Fibroblast of skin of left quadriceps (primary cell): ENCODE measurements at regions not wholly inside any gene's neighbourhood (a gene's known extent, or its start where the extent isn't known, plus 50 kb on each side); places are given as distances from the start of the nearest gene placed in this dataset.

Experiments used
- DNase-seq, 2 experiments: peaks; one replicate each; pipeline ENCODE4 v3.0.0-alpha.2; 2013; ENCODE audit warnings: low read depth in 2 of 2

DNA sequence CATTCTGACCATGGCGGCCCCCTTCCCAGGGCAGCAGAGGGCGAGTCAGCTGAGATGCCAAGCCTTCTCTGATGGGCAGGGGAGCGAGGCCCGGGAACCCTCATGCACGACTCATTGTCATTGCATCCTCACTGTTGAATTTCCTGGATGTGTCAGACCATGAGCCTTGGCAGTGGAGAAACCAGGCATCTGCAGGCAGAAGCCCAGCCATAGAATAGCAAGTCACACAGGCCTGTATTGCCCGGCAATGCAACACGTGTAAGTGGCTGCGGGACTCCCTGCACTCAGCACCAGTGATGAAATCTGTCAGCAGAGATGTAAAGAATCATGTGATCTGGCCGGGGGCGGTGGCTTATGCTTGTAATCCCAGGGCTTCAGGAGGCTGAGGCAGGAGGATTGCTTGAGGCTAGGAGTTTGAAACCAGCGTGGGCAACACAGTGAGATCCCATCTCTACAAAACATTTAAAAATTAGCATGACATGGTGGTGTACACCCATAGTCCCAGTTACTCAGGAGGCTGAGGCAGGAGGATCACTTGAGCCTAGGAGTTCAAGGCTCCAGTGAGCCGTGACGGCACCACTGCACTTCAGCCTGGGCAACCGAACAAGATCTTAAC is 199.7 kb downstream of the KATNAL1 start:
- DNase-seq: no peak

DNA sequence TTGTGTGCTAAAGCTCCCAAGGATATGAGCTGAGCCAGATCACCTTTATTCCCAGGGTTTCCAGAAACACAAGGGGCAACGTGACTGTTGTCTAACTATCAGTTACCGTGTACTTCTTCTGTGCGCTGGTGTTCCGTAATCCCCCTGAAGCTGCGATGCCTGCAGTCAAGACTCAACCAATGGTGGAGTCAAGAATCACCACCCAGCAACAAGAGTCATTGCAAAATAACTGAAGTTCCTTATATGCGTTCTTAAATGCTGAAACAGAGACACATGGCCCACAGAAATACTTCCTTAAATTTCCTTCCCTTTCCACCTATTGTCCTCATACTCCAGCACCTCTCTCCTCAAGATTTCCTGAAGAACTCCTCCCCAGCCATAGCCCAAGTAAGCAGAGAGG is 200.2 kb downstream of the KATNAL1 start:
- no peak for DNase-seq

DNA sequence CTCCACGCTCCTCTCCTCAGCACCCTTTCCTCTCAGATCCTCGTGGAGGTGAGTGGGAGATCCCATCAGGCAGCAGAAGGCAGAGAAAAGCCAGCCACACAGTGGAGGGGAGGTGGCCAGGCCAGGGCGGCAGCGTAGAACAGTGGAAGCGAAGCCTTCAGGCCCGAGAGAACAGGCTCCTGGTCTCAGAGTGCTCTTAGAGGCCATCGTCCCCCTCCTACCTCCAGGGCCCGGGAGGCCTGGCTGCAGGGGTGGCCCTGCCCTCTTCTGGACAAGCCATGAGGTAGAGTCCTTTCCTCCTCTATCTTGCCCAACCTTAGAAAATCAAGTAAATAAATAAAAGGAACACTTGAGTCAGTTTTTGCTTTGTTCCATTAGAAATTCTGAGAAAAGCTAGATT is 202.0 kb downstream of the KATNAL1 start:
- DNase-seq: no peak

DNA sequence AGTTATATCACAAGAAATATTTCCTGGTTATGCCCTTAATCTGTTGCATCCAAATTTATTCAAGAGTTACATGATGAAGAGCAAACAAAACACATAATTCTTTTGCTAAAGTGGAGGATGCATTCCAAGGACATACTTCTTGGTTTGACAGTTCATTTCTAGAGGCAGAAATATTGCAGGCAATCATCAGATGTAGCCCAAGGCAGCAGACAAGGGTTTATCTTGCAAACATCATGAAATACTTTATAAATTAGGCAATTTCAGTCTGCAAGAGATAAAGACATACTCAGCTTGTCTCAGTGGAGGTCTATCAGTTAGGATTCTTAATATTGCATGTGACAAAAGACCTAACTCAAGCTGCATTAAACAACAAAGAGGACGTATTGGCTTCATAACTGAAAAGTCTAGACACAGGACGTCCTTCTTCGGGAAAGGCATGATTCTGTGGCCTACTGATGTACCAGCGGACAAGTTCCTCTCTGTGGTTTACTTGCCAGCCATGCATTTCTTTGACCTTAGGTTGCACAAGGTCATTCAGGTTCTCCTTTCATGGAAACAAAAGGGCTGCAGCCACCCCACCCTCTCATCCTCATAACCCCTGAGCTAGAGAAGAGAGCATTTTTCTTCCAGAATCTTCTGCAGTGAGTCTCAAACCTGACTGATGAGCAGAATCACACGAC is 204.1 kb downstream of the KATNAL1 start:
- peak in 1 of 2 experiments; percentile 5 for DNase-seq

DNA sequence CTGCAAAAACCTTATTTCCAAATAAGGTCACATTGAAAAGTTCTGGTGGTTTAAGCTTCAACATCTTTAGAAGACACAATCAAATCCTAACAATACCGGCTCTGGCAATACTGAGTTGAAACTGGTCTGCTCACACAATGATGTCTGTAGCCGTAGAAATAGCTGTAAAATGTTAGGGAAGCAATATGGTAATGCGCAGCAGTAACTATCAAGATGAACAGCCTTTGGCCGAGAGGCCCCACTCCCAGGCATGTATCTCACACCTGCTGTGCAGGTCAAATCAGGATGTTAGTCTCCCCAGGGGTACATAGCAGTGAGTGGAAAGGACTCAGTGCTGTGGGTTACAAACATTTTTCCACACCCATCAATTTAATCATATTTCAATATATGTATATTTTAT is 207.1 kb downstream of the KATNAL1 start:
- DNase-seq: no peak

DNA sequence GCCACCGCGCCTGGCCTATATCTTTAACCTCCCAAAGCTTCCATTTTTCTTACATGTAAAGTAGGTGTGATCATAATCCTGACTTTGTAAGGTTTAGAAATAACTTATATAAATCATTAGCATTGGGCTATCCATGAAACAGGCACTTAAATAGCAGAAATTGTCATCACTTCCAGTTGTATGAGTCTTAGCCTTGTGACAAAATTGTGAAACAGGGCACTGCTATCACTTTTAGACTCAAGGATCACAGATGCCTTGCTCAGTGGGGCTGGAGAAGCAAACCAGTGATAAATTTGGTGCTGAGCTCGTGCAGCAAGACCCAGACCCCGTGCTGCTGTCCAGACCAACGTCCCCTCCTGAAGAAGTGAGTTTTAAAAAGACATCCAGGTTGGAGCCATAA is 209.7 kb downstream of the KATNAL1 start:
- no peak for DNase-seq

DNA sequence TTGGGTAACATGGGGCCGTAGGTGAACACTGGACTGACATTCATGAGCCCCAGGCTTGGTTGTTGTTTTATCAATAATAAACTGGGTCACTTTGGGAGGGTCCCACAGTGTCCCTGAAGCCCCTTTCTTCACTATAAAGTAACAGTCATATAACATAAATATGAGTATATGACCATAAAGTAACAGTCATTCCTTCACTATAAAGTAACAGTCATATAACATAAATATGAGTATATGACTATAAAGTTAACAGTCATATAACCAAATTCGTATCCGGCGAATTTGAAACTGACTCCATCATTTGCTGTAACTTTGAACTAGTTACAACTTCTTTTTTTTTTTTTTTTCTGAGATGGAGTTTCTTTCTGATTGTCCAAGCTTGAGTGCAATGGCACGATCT is 210.3 kb downstream of the KATNAL1 start:
- no peak for DNase-seq

DNA sequence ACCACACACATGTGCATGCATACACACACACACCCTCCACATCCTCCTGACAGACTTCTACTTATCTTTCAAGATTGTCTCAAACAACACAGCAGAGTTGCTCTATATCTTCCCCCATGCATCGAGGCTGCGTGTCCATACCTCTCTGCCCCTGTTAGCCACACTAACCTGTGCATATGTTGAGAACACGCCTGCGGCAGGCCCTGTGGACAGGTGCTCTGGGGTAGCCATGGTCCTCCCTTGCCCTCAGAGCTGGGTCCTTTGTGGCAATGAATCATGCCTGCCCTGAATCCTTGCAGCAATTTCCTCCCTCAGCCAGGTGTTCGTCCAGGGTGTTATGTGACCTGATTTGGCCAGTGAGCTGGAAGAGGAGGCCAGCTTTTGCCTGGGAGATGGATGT is 213.3 kb downstream of the KATNAL1 start:
- no peak for DNase-seq

DNA sequence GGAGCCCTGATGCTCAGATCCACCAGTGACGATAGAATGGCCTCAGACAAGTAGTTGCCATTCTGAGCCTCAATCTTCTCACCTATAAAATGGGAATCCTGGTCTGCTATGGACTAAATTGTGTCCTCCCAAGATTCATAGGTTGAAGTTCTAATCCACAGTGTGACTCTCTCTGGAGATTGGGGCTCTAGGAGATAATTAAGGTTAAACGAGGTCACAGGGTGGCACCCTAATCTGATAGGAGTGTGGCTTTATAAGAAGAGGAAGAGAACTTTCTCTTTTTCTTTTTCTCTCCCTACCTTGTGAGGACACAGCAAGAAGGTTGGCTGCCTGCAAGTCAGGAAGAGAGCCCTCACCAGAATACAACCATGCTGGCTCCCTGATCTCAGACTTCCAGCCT is 214.1 kb downstream of the KATNAL1 start:
- DNase-seq: no peak

DNA sequence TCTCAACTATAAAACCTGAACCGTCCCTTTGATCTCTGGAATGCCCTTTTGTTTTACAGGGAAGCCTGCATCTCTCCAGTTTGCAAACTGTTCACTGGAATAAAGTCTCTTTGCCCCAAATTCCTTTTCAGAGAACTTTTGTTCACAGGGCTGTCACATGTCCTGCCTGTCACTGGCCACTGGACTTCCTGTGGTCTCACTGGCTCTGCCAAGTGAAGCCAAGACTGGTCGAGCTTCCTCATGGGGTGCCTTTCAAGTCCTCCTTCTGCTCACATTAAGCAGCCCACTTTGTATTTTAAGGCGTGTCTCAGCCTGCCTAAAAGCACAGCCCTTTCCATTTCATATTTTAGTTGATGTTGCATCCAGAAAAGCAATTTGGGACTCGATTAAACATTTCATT is 215.7 kb downstream of the KATNAL1 start:
- DNase-seq: no peak

DNA sequence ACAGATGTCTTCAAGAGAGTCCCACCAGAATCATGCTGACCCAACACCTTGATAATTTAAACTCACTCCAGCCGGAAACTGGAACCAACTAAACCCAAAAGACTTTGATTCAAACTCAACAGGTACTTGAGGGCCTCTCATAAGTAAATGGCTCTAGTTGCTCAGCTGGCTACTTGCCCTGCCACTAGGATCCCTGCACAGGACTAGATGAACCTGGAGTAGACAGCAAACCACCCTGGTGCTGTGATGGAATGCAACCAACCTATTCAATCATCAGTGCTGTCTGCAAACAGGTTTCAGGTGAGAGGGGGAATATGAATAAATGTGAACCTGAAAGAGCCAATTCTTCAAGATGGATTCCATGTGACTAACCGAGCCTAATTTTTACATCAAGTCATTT is 216.3 kb downstream of the KATNAL1 start:
- DNase-seq: no peak

DNA sequence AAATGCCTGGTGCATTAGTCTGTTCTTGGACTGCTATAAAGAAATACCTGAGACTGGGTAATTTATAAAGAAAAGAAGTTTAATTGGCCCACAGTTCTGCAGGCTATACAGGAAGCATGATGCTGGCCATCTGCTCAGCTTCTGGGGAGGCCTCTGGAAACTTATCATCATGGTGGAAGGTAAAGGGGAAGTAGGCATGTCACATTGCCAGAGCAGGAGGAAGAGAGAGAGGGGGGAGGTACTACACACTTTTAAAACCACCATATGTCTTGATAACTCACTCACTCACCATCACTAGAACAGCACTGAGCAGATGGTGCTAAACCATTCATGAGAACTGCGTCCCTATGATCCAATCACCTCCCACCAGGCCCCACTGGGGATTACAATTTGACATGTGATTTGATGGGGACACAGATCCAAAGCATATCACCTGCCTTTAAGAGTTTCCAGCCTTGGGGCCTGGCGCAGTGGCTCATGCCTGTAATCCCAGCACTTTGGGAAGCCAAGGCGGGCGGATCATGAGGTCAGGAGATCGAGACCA is 219.0 kb downstream of the KATNAL1 start:
- DNase-seq: no peak

DNA sequence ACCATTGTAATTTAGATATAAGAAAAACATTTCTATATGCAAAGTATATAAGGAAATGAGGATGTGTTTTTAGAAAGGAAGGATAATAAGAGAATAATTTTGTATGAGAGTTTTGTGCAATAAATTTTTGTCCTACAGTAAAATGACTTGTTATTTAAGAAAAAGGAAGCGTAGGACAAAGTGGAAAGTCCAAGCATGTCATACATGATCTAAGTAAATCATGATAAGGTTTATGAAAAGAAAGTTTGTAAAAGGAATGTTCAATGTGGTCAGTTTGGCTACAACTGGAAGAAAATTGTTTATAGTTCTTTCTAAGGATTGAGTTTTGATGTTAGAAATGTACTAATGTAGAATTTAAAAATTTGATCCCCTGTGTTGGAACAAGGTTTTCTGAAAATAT is 222.3 kb downstream of the KATNAL1 start:
- no peak for DNase-seq

DNA sequence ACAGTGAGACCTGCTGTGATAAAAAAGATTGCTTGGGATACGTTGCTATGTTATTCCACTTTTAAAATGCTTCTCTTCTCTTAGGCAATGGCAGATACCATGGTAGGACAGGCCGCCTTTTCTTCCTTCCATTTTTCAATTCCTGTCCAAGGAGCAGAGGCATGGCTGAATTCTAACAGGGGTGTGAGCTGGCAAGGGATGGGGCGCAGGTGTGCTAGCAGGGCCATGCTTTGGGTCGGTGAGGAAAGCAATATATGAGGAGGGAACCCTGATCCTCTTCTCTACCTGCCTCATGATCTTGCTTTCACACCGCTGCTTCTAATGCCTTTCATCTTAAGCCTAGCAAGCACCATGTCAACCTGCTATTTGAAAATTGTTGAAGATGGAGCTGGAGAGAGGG is 225.0 kb downstream of the KATNAL1 start:
- no peak for DNase-seq

DNA sequence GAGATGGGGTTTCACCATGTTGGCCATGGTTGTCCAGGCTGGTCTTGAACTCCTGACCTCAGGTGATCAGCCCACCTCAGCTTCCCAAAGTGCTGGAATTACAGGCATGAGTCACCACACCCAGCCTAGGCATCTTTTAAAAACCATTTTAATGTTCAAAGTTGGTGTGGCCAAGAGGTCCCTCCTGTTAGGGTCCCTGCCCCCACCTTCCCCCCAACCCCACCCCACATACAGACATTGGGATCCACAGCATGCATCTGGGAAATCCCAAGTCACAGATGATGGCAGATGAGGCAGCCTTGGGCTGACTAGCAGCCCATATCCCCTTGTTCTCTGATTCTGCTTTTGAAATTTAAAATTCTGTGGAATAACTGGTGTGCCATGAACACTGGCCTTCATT is 226.0 kb downstream of the KATNAL1 start:
- no peak for DNase-seq

DNA sequence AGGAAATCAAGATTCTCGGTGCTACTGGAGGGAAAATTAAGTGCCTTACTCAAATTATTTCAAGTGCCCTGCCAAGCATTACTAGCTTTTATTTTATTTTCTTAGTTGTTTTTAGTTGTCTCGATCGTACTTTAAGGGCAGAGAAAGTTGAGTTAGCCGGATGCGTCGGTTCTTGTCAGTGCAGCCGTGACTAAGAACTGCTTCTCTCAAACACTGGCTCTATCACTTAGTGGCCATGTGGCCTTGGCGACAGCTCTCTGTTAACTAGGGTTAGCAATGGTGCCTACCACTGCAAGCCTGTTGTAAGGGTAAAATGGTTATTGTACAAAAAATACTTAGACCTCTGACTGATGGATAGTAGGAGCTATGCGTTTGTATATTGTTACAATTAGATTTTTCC is 227.8 kb downstream of the KATNAL1 start:
- DNase-seq: no peak

DNA sequence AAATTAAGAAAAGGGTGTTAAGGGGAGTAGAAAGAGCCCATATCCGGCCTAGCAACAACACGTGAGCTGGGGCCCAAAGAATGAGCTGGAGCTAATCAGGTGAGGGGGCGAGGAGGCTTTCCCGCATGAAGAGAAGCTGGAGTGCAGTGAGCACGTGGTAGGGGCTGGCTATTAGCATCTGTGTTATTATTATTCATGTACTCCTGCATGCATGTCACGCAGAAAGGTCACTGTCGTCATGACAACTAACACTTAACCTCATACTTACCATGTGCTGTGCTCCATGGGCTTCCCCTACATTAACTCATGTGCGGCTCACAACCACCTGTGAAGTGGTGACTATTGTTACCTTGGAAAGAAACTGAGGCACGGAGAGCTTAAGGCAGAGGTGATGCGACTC is 227.6 kb upstream of the UBL3 start:
- DNase-seq: no peak

DNA sequence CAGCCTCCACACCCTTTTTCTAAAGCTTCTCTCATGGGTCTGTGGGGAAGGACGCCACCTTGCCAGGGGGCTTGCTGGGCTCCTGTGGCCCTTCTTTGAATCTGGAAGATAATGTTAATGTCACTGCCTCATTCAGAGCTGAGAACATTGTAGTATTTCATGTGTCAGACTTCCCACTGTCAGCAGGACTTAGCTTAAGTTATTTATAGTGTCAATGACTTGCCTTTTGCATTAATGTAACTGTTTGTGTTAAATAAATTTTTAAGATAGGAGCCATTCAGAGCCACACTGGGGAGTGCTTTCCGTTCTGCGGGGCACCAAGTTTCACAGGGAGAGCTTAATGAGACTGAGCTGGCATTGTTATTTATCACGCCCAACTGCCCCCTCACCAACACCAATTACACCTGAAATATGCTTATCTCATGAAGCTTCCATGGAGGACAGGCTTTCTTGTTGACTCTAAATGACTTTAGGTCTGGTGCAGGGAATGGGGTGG is 226.9 kb upstream of the UBL3 start:
- DNase-seq: no peak

DNA sequence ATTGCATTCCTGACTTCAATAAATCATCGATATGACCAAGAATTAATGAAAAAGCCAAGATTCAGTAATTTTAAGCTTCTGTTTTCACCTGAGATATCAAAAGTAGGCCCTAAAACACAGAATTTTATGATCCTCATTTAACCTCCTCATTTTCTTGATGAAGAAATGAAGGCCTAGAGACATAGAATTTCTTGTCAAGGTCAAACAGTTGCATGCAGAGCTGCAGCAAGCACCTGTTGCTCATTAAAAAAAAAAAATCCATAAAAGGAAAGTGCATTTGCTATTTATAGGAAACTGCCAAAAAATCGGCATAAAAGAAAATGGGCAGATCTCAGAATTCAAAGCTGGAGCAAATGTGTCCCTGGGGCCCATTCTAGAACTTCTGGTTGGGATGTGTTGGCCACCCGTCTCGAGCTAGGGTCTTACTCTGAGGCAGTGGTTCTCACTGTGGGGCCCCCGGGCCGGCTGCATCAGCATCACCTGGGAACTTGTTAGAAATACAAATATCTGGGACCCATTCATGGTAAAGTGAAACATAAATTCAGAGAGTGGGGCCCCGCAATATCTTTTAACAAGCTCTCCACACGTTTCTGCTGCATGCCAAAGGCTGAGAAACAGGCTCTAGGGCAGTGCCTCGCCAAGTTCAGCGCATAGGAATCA is 224.7 kb upstream of the UBL3 start:
- no peak for DNase-seq

DNA sequence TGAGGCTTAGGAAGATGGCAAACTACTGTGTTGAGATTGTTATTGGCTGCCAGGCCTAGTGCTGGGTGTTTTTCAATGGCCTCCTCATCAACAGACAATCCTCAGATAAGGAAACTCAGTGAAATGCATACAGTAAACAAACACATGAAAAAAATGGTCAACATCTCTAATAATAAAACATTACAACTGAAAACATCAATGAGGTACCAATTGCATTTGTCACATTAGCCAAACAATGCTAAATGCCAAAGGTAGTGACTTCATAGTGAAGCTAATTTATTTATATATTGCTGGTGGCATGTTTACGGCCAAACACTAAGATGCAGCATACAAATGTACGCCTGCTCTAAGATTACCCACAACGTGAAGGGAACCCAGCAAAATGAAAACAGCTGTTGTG is 224.0 kb upstream of the UBL3 start:
- DNase-seq: no peak

DNA sequence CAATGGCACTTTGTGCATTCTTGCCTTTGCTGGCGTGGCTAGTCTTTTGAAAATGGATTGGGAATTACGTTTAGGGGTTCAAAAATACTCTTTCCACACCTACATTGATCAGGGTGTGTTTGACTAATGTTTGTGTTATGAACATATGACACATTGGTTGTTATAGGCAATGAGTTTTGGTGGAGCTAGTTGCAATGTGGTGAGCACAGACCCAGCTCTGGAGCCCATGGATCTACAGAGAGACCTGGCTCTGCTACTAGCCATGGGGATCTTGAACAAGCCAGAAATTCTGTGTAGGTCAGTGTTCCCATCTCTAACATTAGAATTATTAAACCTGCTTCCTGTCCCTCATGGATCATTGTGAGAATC is 222.4 kb upstream of the UBL3 start:
- DNase-seq: no peak

DNA sequence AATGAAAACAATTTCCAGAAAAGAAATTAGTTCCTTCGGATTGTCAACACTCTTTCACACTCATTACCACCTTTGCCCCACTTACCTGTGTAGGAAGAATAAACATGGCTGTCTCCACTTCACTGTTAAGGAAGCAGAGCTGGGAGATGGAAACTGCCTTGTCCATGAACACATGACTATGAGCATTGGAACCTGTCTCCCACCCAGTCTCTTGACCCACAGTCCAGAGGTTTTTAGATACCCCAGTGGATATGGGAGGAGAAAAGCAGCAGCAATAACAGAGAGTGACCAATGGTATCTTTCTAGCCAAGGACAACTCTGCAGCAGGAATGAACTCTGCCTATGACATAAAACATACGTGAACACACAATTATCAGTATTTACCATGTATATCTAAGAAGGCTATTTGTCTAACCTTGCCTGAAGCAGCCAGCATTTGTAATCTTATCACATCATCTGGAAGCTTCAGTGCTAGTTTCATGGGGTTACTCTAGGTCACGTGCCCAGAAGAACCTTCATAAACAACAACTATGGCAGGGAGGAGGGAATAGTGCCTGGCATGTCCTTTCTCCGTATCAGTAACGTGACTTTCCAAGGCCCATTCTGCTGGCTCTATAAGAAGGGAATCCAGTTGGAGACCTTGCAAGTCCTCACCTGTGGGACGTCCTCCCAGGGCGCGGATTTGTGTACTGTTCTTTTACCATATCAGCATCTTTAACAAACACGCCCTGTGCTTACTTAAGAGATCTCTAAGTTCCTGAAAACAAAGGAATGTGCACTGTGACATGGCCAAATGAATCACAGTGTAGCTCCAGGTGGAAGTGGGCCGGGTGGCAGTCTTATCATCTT is 221.8 kb upstream of the UBL3 start:
- no peak for DNase-seq
